GM19328 (cell line): ENCODE measurements at regions not wholly inside any gene's neighbourhood (a gene's known extent, or its start where the extent isn't known, plus 50 kb on each side); places are given as distances from the start of the nearest gene placed in this dataset.

ENCODE experiments used
- ATAC-seq: cut with Tn5 transposase; IDR thresholded peaks from one replicate; pipeline ENCODE4 v1.9.1; 2021; ENCODE audit warnings: mild to moderate bottlenecking, moderate library complexity; ENCODE audit not compliant: unreplicated experiment

GRCh38 chr4:36704289-36704688 is 422.9 kb downstream of the DTHD1 start:
- ATAC-seq: no peak

- ATAC-seq: no peak
Observed at GRCh38 chr4:36709991-36710390, 428.6 kb downstream of the DTHD1 start.

- ATAC-seq: no peak
Observed at GRCh38 chr4:36712013-36712412, 430.6 kb downstream of the DTHD1 start.

GRCh38 chr4:36716874-36717273 is 435.5 kb downstream of the DTHD1 start:
- ATAC-seq: no peak

- ATAC-seq: no peak
Observed at GRCh38 chr4:36719425-36719824, 438.0 kb downstream of the DTHD1 start.

GRCh38 chr4:36722986-36723385 is 441.6 kb downstream of the DTHD1 start:
- ATAC-seq: no peak

GRCh38 chr4:36734334-36734733 is 452.9 kb downstream of the DTHD1 start:
- no peak for ATAC-seq

- no peak for ATAC-seq
Observed at GRCh38 chr4:36737691-36738090, 456.3 kb downstream of the DTHD1 start.

- no peak for ATAC-seq
Observed at GRCh38 chr4:36740796-36741310, 459.4 kb downstream of the DTHD1 start.

- no peak for ATAC-seq
Observed at GRCh38 chr4:36747277-36748129, 466.1 kb downstream of the DTHD1 start.

GRCh38 chr4:36753048-36753447 is 471.6 kb downstream of the DTHD1 start:
- ATAC-seq: no peak

GRCh38 chr4:36757580-36758311 is 476.3 kb downstream of the DTHD1 start:
- ATAC-seq: no peak

GRCh38 chr4:36758312-36759178 is 477.1 kb downstream of the DTHD1 start:
- no peak for ATAC-seq

GRCh38 chr4:36761607-36762006 is 480.2 kb downstream of the DTHD1 start:
- ATAC-seq: no peak

- ATAC-seq: no peak
Observed at GRCh38 chr4:36763814-36764213, 480.7 kb upstream of the NWD2 start.

GRCh38 chr4:36767596-36767995 is 476.9 kb upstream of the NWD2 start:
- no peak for ATAC-seq

GRCh38 chr4:36771411-36772153 is 473.0 kb upstream of the NWD2 start:
- ATAC-seq: no peak

- no peak for ATAC-seq
Observed at GRCh38 chr4:36772154-36772516, 472.4 kb upstream of the NWD2 start.

- no peak for ATAC-seq
Observed at GRCh38 chr4:36773467-36773866, 471.1 kb upstream of the NWD2 start.

- ATAC-seq: no peak
Observed at GRCh38 chr4:36775544-36775943, 469.0 kb upstream of the NWD2 start.
